COLO829 (cell line): ENCODE measurements at regions not wholly inside any gene's neighbourhood (a gene's known extent, or its start where the extent isn't known, plus 50 kb on each side); places are given as distances from the start of the nearest gene placed in this dataset.

Experiments used
- DNase-seq: peaks from one replicate; pipeline ENCODE4 v3.0.0; 2012; ENCODE audit warnings: low spot score

DNA sequence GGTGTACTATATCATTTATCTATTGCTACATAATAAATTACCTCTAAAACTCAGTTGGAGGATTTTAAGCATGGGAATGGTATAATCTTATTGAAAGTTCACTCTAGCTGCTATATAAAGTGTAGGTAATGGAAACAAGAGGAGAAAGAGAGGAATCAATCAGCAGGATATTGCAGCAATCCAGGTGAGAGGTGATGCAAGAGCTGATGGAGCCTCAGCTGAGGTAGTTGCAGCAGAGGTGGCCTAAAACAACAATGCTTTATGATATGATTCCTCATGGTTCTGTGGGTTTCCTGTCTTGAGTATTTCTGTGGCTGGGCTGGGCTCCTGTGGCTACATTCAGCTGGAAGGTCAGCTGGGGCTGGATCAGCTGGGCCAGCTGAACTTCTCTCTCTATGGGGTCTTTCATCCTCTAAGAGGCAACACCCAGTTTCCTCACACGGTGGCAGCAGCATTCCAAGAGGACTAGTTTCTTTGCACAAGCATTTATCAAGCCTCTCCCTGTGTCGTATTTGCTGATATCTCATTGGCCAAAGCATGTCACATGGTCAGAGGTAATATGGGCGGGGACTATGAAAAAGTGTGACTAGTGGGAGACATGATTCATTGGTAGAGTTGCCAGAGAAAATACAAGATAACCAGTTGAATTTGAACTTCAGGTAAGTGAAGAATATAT is 135.4 kb upstream of the LARGE1 start:
- peak; percentile 58 for DNase-seq

DNA sequence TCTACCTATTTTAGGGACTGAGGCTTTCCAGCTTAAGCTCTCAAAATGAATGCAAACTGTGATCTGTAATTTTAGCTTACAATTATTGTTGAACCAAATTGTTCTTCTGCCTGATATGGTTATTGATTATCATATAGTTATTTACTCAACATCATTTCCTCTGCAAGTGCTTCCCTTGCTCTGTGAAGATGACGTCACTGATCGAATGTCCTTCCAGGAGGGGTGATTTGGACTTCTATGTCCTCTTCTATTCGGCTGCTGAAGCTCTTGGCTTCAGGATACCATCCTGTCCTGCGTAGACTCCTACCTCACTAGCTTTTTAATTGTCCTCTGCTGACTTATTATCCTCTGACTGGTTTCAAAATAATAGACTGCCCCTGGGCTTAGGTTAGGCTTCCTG is 137.4 kb upstream of the LARGE1 start:
- DNase-seq: no peak

DNA sequence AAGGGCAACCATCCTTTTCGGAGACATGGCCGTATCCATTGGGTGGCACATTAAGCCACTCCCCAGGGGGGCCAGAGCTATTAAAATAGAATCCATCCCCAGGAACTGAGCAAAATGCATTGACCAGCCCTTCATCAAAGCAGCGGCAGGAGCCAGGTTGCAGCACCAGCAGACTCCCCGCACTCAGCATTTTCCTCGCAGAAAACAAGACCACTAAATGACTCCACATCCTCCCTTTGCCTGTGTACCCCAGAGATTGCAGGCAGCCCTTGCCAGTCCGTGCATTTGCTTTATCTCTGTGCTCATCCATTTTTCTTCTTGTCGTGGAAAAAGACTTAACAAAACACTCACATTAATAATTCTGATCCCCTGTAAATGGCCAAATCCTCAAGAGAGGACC is 144.4 kb upstream of the LARGE1 start:
- DNase-seq: no peak

DNA sequence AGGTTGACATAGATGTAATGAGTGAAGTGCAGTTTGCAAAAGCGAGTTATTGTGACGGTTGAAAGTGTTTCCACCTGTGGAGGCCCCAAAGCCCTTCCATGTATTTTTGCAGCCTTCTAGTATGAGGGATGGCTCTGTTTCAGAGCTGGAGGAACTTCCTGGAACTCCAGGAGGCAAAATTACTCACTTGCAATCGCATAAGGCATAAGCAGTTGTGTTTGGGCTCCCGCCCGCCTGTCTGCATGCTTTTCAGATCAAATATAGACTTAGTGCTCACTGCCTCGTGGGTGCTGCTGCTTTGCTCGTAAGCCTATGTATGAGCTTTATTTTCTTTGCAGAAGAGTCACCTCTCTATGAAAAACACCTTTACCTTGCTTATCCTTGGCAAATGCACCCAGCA is 146.8 kb upstream of the LARGE1 start:
- no peak for DNase-seq

DNA sequence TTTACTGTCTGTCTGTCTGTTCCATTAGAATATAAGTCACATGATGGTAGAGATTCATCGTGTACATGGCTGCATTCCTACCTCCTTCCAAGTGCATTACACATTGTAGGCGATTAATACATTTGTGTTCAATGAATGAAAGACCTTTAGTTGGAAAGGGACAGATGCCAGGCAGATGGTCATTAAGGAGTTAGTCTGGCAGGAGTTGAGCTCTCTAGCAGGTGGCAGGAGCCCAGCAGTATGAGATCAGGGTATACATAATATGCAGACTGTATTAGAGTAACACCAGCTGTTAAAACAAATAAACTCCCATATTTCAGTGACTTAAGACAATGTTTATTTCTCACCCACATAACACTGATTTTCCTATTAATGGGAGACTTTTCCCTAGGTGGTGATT is 147.7 kb upstream of the LARGE1 start:
- no peak for DNase-seq

DNA sequence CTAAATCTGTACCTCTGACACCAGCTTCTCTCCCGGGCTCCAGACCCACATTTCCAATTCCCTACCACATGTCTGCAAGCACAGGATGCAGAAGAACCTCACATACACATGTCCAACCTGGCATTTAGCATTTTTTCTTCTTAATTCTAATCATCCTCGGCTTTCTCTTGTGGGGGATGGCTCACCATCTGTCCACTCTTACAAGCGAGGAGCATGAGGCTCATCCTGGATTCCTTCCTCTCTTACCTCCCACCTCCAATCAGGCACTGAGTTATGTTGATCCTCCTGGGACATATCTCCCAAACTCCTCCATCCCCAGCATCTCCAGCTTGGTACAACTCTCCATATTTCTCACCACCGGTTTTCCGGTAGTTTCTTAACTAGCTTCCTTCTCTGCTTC is 149.8 kb upstream of the LARGE1 start:
- DNase-seq: no peak

DNA sequence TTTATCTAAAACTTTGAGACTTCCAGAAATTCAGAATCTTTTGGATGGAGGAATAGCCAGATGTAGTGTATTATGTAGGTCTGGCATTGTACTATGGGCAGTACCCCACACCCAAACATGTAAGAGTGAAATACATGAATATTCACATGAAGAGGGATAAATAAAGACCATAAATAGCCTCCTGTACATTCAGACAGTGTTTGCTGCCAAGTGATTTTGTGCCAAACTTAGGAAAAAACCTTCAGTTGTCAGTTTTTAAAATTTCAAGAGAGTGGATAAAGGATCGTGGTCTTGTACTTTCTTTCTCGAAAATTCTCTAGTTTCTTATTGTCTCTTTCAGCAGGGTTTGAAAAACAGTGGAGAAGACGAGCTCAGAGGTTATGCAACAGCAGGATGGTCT is 150.3 kb upstream of the LARGE1 start:
- DNase-seq: no peak

DNA sequence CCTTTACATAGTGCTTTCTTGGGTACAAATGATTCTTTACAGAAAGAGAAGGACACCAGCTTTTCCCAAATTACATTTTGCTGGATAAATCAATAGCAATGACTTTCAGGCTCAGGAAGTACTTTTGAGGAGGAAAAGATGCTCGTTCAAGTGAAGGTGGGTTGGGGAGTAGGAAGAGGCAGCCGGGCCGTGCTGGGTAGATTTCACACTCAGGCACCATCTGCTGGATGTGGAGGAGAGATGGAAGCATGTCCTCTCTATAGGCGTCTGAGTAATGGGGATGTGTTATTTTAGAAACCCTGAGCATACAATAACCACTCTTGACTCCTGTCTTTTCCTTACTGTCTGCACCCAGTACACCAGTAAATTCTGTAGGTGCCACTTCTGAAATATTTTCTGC is 152.3 kb upstream of the LARGE1 start:
- no peak for DNase-seq

DNA sequence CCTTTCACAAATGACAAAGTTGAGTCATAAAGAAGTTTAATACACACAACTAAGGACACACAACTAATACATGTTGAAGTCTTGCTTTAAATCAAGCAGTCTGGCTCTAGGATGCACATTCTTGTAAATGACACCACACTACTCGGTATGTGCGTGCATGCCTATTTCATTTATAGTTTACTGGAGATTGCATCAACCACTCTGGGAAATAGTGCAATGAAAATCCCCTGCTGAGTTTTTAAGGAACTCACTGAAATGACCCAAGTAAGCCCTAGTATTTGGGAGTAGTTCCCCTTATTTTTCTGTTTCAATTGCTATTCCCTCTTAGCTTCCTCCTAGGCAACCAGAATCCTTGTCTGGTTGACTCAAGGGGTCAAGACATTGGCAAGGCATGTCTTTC is 160.2 kb upstream of the LARGE1 start:
- no peak for DNase-seq

DNA sequence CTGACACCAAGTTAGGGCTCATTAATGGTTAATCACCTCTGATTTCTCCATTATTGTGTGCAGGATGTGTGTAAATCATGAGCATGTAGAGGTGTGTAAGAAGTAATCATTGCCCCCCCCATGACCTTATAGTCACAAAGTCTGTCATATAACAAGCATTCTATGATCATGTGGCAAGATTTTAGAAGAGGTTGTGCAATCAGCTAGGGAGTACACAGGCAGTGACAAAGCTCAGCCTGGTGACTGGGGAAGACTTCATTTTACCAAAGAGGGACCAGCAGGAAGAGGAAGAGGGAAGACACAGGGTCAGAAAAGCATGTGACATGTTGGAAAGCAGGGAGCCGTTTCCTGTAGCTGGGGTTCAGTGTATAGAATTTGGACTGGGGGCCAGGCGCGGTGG is 176.5 kb upstream of the LARGE1 start:
- DNase-seq: no peak

DNA sequence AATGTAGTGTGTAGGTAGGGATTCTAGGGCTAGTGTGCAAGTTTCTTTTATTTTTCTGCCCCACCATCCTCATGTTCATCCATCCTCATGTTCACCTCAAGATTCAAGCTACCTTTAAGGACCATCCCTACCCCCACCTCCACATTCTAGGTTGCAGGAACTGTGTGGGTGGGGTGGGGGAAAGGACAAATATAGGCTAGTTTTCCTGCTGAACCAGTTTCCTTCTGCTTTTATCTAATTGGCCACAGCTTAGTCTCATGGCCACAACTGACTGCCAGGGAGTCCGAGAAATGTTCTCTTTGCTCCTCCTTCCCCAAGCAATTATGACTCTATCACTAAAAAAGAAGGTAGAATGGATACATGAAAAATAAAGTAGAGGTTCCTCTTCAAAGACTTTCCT is 179.0 kb upstream of the LARGE1 start:
- no peak for DNase-seq

DNA sequence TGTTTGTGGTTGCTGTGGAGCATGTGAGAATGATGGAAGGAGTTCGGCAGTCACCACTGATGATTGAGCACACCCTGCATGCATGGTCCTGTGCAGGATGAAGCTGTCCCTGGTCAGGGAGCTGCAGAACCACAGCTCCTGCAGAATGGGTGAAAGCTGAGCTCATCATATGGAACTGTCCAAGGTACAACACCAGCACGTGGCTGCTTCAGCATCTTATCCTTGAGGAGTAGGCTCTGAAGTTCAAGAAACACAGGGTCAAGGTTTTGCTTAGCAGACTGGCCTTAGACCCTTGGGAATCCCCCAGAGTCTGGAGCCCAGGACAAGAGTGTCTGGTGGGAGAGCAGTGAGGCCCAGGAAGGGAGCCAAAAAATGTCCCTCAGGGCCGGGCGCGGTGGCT is 182.4 kb upstream of the LARGE1 start:
- no peak for DNase-seq

DNA sequence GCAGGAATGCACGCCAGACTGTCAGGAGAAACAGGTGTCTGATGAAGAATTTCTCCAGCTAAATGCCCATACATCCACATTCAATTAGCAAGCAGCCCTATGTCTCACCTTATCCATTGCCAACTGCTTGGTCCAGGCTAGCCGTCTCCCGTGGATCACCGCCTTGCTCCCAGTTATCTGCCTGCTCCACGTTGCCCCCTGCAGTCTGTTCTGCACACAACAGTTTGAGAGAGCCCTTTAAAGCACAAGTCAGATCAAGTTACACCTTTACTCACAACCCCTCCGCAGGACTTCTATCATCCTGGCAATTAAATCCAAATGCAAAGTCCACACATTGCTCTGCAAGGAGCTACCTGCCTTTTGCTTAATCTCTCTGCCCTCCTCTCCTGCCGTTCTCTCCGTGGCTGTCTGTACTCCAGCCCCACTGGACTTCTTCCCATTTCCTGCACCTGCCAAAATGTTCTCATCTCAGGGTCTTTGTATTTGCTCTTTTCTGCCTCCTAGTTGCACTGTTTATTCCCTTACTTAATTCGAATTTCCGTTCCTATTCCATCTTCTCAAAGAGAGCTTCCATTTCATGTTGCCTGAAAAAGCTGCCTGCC is 185.3 kb upstream of the LARGE1 start:
- DNase-seq: peak; percentile 45

DNA sequence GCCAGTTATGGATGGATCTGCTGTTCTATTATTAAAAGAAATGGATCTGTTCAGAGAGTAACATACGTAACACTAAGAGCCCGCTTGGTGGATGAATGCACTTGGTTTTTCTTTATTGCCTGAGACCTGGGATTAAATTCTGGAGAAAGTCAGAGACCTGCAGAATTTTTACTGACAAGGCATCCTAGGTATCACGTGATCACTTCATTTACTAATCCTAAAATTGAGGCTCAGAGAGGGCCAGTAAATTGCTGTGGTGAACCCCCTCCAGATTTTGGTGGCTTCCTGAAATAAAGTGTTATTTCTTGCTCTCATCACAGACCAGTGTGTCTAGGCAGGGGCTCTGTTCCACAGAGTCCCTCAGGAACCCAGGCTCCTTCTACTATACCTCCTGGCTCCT is 187.9 kb upstream of the LARGE1 start:
- no peak for DNase-seq

DNA sequence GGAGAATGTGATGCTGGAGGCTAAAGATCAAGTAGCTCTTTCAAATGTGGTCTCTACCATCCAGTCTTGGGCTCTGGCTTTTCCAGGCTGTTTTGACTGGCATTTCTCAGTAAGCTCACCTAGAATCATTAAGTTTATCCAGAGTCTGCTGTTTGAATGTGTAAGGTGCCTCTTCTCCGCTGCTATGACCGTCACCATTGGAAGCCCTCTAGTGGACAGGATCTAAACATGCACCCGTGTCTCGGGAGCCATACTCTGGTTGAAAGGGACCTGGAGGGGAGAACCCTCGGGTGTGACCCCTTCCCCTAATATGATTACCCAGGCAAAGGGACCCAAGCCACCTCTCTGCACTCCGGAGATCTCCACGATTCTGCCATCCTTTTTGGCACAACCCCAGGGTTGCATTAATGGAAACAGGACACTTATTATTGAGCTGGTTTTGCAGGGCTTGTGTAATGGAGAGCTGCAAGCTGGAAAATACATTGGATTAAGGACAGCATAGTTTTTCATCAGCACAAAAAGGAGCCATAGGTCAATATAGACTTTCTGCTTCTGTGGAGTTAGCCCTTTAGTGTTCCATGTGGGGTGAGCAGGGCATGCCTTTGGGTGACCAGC is 191.0 kb upstream of the LARGE1 start:
- DNase-seq: peak; percentile 45

DNA sequence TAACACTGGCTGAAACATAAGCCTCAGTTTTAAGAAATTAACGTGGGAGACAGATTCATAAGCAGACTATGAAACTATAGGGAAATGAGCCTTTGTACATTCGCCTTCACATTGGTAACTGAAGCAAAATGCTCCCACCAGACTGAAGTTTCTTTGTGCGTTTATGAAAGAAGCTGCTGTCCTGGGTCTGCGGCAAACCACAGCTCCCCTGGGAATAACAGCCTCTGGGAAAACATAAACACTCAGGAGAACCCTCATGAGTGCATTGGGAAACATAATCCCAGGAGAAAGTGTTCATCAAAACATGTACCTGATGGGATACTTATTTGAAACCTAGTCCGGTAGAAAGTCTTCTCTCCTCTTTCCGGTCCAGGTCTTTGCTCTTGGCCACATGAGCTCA is 193.1 kb upstream of the LARGE1 start:
- DNase-seq: peak; percentile 84

DNA sequence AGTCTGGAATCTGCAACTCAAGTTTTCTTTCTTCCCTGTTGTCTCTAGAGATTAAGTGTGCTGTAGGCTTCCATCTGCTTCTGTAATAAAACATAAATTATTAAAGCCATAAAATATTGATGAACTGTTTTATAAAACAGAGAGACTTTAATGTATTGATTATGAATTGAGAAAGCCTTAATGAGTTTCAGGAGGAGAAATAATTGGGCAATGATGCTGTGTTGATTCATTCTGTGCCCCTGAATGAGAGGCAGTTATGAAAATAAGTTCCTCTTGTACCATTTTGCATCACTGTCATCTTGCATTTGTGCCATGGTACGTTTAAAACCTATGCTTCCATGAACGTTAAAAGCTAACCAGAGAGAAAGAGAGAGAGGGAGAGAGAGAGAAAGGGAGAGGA is 194.1 kb upstream of the LARGE1 start:
- DNase-seq: no peak

DNA sequence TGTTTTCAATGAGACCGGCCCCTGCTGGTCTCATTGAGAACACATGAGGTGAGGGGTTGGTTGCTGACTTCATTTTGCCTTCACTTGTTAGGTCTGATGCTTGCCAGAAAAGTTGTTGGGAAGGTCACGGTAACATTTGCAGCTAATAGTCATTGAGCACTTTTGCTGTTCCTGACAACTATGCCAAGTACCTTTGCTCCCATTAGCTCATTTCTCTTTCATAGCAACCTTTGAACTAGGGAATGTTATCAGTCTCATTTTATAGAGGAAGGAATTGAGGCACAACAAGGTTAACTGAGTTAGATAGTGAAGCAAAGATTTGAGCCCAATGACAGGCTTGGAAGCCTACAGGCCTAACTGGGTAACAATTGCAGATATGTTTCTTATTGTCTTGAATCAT is 195.4 kb upstream of the LARGE1 start:
- no peak for DNase-seq

DNA sequence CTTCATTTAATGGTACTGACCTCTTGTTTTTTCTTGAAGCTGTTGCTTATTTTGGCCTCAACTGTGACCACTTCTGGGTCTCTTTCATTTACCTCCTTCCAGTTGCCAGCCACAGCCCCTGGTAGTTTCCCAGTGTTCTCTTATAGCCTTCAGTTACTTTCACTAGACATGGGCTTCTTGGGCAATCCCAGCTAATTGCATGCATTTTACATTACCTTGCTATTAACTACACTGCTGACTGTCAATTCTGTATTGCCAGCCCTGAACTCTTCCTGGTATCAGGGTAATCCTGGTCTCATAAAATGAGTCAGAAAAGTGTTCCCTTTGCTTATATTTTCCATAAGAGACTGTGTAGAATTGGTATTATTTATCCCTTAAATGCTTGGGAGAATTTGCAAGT is 195.8 kb upstream of the LARGE1 start:
- no peak for DNase-seq

DNA sequence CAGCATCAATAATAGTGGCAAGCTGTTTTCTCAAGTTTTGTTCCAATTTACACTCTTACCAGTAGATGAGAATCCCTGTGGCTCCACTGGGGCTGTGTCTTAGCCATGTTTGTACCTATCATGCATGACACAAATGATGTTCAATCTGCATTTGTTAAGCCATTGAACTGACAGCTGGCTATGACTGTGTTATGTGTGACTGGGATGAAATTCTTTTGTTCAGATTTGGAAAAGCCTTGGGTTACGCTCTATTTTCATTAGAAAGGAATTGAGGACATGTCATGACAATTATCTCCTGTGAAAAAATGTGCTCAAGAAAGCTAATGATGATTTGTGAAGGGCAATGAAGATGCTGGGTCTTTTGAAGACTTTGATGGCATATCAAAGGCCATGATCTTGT is 201.8 kb upstream of the LARGE1 start:
- no peak for DNase-seq

DNA sequence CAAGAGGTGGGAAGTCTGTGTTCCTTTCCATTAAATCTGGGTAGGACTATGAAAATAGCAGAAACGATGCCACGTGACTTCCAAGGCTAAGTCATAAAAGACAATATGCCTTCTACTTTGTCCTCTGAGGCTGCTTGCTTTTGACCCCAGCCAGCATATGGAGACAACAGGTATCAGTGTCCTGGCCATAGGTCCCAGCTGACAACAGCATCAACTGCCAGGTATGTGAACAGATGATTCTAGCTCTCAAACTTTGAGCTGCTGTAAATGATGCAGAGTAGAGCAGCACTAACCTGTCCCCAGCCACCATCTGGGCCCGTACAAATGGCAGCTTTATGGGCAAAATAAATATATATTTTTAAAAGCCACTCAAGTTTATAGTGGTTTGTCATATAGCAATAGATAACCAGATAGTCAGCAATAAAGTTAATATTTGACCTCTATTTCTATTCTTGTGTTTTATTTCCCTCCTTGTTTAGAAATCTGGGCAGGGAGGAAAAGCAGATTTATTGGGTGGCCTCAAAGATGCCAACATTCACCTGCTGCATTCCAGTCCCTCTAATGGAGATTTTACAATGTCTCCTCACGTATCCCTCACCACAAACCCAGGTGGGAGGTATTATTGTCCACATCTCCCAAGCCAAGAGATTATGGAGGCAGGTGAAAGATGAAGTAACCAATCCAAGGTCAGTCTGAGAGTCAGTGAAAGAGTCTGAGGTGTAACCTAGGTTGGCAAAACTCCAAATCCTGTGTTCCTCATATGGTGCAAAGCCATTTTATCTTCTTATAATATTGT is 209.6 kb upstream of the LARGE1 start:
- no peak for DNase-seq

DNA sequence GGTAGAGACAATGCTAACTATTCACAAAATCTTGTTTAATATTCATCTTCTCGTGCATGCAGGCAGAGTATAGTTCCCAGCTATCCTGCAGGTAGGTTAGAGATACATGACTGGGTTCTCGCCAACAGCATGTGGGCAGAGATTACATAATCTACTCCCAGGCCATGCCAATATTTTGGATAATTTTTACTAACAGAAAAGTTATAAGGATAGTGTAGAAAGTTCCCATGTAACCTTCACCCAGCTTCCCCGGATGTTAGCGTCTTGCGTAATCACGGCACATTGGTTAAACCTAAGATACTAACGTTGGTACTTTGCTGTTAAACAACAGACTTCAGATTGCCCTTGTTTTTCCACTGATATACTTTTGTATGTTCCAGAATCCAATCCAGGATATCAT is 215.5 kb upstream of the LARGE1 start:
- no peak for DNase-seq

DNA sequence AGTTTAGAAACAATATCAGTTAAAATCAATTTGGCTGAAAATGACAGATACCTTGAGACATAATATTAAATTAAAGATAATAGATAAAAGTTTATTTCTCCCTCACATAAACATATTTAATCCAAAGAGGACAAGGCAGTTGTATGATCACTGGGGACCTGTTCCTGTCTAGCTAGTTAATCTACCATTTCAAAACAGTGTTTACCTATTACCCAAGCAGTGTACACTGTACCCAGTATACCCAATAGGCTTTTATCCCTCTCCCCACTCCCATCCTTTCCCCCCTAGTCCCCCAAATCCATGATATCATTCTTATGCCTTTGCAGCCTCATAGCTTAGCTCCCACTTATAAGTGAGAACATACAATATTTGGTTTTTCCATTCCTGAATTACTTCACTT is 229.7 kb upstream of the LARGE1 start:
- no peak for DNase-seq
